Caco-2 (cell line): ENCODE measurements at regions not wholly inside any gene's neighbourhood (a gene's known extent, or its start where the extent isn't known, plus 50 kb on each side); places are given as distances from the start of the nearest gene placed in this dataset.

Experiments
- BruUV-seq: library from RNA; stranded (reverse); fragments of 400-500 nt; replicated peaks from 2 replicates; lab custom pipeline; 2021; lab: Mats Ljungman, UMichigan
- CTCF ChIA-PET: fragments of 300-600 bp; sonication (Branson Sonifier 250); formaldehyde crosslinking; loops from one replicate; lab custom pipeline; 2022; ENCODE audit warnings: antibody characterized with exemption; lab: Charles Lee
- POLR2A ChIA-PET: fragments of 300-600 bp; sonication (Branson Sonifier 250); formaldehyde crosslinking; loops from one replicate; lab custom pipeline; 2022; ENCODE audit warnings: antibody characterized with exemption; lab: Charles Lee
- DNase-seq, 2 experiments: peaks; one replicate each; pipeline versions ENCODE4 v3.0.0 to v3.0.0-alpha.2; 2020 to 2022
- H3K27me3 ChIP-seq: replicated peaks from 2 replicates; pipeline ENCODE4 v1.6.0; 2011; ENCODE audit warnings: low read length; ENCODE audit not compliant: control insufficient read depth, insufficient read depth
- H3K36me3 ChIP-seq: 2 replicates; pipeline ENCODE4 v1.5.1; 2011; ENCODE audit warnings: low read length; ENCODE audit not compliant: control insufficient read depth, insufficient read depth
- H3K4me1 ChIP-seq: fragments of 250-450 bp; sonication (Bioruptor Pico); 2 replicates; pipeline ENCODE4 v1.5.1; 2020; ENCODE audit warnings: mild to moderate bottlenecking
- H3K4me3 ChIP-seq: 2 replicates; pipeline ENCODE4 v1.5.1; 2011; ENCODE audit warnings: low read depth, mild to moderate bottlenecking, control low read depth, low read length
- H3K9me3 ChIP-seq: fragments of 250-450 bp; sonication (Bioruptor Pico); 2 replicates; pipeline ENCODE4 v1.5.1; 2020; ENCODE audit warnings: mild to moderate bottlenecking, moderate library complexity
- H3K27ac Mint-ChIP-seq: one replicate; pipeline ENCODE4 v1.8.0; 2022; ENCODE audit warnings: mixed read lengths; ENCODE audit not compliant: unreplicated experiment
- H3K27me3 Mint-ChIP-seq: one replicate; pipeline ENCODE4 v1.8.0; 2022; ENCODE audit warnings: mixed read lengths; ENCODE audit not compliant: insufficient read depth, unreplicated experiment
- H3K36me3 Mint-ChIP-seq: one replicate; pipeline ENCODE4 v1.8.0; 2022; ENCODE audit warnings: mild to moderate bottlenecking, mixed read lengths; ENCODE audit not compliant: insufficient read depth, unreplicated experiment
- H3K4me1 Mint-ChIP-seq: one replicate; pipeline ENCODE4 v1.8.0; 2022; ENCODE audit warnings: low read depth, mixed read lengths; ENCODE audit not compliant: unreplicated experiment
- H3K4me3 Mint-ChIP-seq: one replicate; pipeline ENCODE4 v1.8.0; 2022; ENCODE audit warnings: mild to moderate bottlenecking, moderate library complexity, mixed read lengths; ENCODE audit not compliant: unreplicated experiment
- H3K9me3 Mint-ChIP-seq: one replicate; pipeline ENCODE4 v1.8.0; 2022; ENCODE audit warnings: mixed read lengths; ENCODE audit not compliant: unreplicated experiment
- intact Hi-C: fragments of 100-400 bp; cut with micrococcal nuclease; formaldehyde crosslinking; loops from one replicate; pipeline ENCODE4 v1.10.0; 2022; ENCODE audit not compliant: unreplicated experiment
- TF ChIP-seq, protein P1 (sequence below), 2 experiments: fragments of 200-600 bp in 1 of 2; IDR thresholded peaks; 1 replicate in 1 of 2; 2 replicates in 1 of 2; pipeline versions ENCODE4 v1.5.1 to v1.8.0; 2011 to 2022; ENCODE audit warnings: antibody characterized with exemption in 1 of 2, control low read depth in 1 of 2, inconsistent platforms in 1 of 2, low read depth in 1 of 2, low read length in 1 of 2, mild to moderate bottlenecking in 1 of 2, moderate library complexity in 1 of 2; ENCODE audit not compliant: insufficient read depth in 1 of 2, severe bottlenecking in 1 of 2, unreplicated experiment in 1 of 2

DNA sequence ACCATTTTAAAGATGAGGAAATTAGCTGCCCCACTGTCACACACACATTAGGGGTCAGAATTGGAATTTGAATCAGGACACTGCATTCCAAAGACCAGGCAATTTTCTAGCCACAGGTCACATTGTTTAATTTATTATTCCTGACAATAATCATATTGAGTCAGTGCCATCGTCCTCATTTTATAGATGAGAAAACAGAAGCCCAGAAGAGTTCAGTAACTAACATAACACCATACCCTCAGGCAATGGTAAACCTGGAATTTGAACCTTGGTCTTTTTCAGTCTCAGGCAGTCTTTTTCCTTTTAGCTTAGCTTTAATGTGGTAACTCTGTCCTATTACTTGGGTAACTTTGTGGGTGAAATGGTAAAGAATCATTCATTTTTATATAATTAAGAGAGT is 330.3 kb upstream of the SYT1 start:
- intact Hi-C loops = no loop called here
- no TSS peak for BruUV-seq
- H3K4me3 ChIP-seq = no peak overlapping the region
- peaks cover 6% of the 10 kb centered on the region for H3K27me3 Mint-ChIP-seq
- H3K27me3 ChIP-seq = no peaks in the 10 kb centered on the region
- TF ChIP-seq, protein P1, sequence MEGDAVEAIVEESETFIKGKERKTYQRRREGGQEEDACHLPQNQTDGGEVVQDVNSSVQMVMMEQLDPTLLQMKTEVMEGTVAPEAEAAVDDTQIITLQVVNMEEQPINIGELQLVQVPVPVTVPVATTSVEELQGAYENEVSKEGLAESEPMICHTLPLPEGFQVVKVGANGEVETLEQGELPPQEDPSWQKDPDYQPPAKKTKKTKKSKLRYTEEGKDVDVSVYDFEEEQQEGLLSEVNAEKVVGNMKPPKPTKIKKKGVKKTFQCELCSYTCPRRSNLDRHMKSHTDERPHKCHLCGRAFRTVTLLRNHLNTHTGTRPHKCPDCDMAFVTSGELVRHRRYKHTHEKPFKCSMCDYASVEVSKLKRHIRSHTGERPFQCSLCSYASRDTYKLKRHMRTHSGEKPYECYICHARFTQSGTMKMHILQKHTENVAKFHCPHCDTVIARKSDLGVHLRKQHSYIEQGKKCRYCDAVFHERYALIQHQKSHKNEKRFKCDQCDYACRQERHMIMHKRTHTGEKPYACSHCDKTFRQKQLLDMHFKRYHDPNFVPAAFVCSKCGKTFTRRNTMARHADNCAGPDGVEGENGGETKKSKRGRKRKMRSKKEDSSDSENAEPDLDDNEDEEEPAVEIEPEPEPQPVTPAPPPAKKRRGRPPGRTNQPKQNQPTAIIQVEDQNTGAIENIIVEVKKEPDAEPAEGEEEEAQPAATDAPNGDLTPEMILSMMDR (IDR thresholded peaks at IDR 0.05; ENCODE audit: insufficient read depth in 1 of 2, low read depth in 1 of 2, low read length in 1 of 2, severe bottlenecking in 1 of 2, unreplicated experiment in 1 of 2) = no peak
- no peaks in the 10 kb centered on the region for H3K9me3 ChIP-seq
- H3K36me3 Mint-ChIP-seq = no peaks in the 10 kb centered on the region
- CTCF ChIA-PET = no interaction called here
- no peaks in the 10 kb centered on the region for H3K36me3 ChIP-seq
- DNase-seq = no peak
- POLR2A ChIA-PET = no interaction called here
- no peaks in the 10 kb centered on the region for H3K9me3 Mint-ChIP-seq
- no peaks in the 10 kb centered on the region for H3K4me1 ChIP-seq
- H3K4me1 Mint-ChIP-seq = no peaks in the 10 kb centered on the region
- no peak overlapping the region for H3K4me3 Mint-ChIP-seq
- no peak overlapping the region for H3K27ac Mint-ChIP-seq

DNA sequence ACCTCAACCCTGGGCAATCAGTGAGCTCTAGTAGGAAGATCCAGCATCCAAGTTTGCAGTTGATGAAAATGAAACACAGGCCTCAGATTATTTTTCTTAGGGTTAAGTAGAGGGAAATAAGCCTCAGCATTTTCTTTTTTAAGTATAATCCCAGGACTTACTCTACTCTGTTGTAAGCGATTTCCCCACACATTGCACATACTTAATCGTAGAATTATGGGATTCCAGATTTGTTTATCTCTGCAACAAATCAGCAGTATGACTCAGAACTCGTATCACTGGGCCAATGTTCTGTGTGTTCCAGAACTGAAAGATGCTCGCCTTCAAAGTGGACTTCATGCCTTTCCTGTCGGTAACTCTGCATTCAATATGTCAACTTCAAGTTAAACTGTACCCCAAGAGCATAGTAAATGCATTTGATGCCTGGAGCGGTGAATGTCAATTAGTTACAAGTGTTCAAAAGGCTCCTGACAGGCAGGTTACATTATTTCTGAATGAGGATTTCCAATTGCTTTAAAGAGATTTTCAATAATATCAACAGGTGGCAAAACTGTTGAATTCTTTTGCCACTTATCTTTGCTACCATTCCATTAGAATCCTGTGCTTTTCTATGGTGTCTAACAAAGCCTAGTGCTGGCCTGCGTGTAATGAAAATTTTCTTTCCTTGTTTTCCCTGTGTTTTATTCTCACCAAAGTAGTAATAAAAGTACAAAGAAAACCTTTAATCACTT is 323.8 kb upstream of the SYT1 start:
- no peak overlapping the region for H3K27ac Mint-ChIP-seq
- BruUV-seq = no TSS peak
- intact Hi-C loops = no loop called here
- ChIA-PET CTCF (no interaction called here), POLR2A (no interaction called here)
- no peaks in the 10 kb centered on the region for H3K4me1 Mint-ChIP-seq
- H3K27me3 ChIP-seq = no peaks in the 10 kb centered on the region
- no peaks in the 10 kb centered on the region for H3K4me1 ChIP-seq
- H3K9me3 ChIP-seq = no peaks in the 10 kb centered on the region
- H3K27me3 Mint-ChIP-seq = peaks cover 2% of the 10 kb centered on the region
- no peaks in the 10 kb centered on the region for H3K36me3 ChIP-seq
- no peaks in the 10 kb centered on the region for H3K36me3 Mint-ChIP-seq
- no peak for DNase-seq
- no peak overlapping the region for H3K4me3 Mint-ChIP-seq
- TF ChIP-seq, protein P1 (IDR thresholded peaks at IDR 0.05; ENCODE audit: insufficient read depth in 1 of 2, low read depth in 1 of 2, low read length in 1 of 2, severe bottlenecking in 1 of 2, unreplicated experiment in 1 of 2) = no peak
- no peaks in the 10 kb centered on the region for H3K9me3 Mint-ChIP-seq
- H3K4me3 ChIP-seq = no peak overlapping the region

DNA sequence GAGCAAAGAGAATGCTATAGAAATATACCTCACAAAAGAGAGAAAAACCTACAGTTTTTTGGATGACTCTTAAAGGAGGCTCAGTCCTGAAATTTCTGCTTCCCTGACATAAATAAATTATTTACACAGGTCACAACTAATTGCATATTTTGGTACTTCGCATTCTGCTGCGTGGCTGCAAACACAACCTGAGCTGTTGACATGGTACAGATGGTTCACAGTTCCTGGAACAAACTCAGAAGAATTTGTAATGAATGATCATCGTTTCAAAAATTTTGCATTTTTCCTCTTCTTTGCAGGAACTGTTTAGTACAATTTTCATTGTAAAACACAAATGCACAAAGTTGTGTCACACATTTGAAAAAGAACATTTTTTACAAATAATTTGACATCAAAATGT is 313.7 kb upstream of the SYT1 start:
- no peaks in the 10 kb centered on the region for H3K36me3 Mint-ChIP-seq
- no TSS peak for BruUV-seq
- Histone ChIP-seq H3K4me1 (0 out of 2 replicates have a peak, but pooled peaks cover 2% of the 10 kb centered on the region), H3K4me3 (no peak overlapping the region), H3K27me3 (no peaks in the 10 kb centered on the region), H3K9me3 (no peaks in the 10 kb centered on the region), H3K36me3 (no peaks in the 10 kb centered on the region)
- TF ChIP-seq, protein P1 (IDR thresholded peaks at IDR 0.05; ENCODE audit: insufficient read depth in 1 of 2, low read depth in 1 of 2, low read length in 1 of 2, severe bottlenecking in 1 of 2, unreplicated experiment in 1 of 2) = no peak
- ChIA-PET CTCF (no interaction called here), POLR2A (no interaction called here)
- no peak overlapping the region for H3K4me3 Mint-ChIP-seq
- H3K27me3 Mint-ChIP-seq = no peaks in the 10 kb centered on the region
- H3K9me3 Mint-ChIP-seq = no peaks in the 10 kb centered on the region
- intact Hi-C loops = no loop called here
- peaks cover 2% of the 10 kb centered on the region for H3K4me1 Mint-ChIP-seq
- no peak for DNase-seq
- H3K27ac Mint-ChIP-seq = no peak overlapping the region
